Sigmoid colon (tissue), 4 donors: ENCODE measurements at regions not wholly inside any gene's neighbourhood (a gene's known extent, or its start where the extent isn't known, plus 50 kb on each side); places are given as distances from the start of the nearest gene placed in this dataset.
"Not testable (repeated sequence)": the region's sequence is repeated elsewhere in the genome, so short reads cannot be mapped to it uniquely, and the experiment has no call there.

ENCODE experiments used
- CTCF ChIP-seq, 4 experiments: fragments of 450-650 bp in 3 of 4; fragments of 200-600 bp in 1 of 4; IDR thresholded peaks; one replicate each; pipeline ENCODE4 v1.5.1; 2016 to 2019; ENCODE audit warnings: antibody characterized with exemption in 4 of 4, mild to moderate bottlenecking in 3 of 4, moderate library complexity in 2 of 4
- POLR2A ChIP-seq, 2 donors: fragments of 450-650 bp; IDR thresholded peaks; one replicate each; pipeline ENCODE4 v1.6.1; 2016; ENCODE audit warnings: antibody characterized with exemption in 2 of 2, mild to moderate bottlenecking in 2 of 2, moderate library complexity in 2 of 2
- POLR2AphosphoS5 ChIP-seq, 4 donors: sonication (generic); formaldehyde crosslinking; IDR thresholded peaks; one replicate each; pipeline ENCODE4 v1.6.1; 2017; ENCODE audit warnings: antibody characterized with exemption in 4 of 4

GRCh38 chr2:10230921-10231320, 71.8 kb upstream of the HPCAL1 start:
- TF ChIP-seq CTCF, POLR2A, POLR2AphosphoS5 (IDR thresholded peaks at IDR 0.05): not testable (repeated sequence)
